Adrenal gland (tissue), 9 donors: ENCODE measurements at regions not wholly inside any gene's neighbourhood (a gene's known extent, or its start where the extent isn't known, plus 50 kb on each side); places are given as distances from the start of the nearest gene placed in this dataset.
A peak's percentile ranks its signal among the peaks of the same experiment; 100 is the strongest.

Experiments used
- DNase-seq, 7 donors: peaks; one replicate each; pipeline ENCODE4 v3.0.0-alpha.2; 2019 to 2020
- H3K27ac ChIP-seq, 5 donors: fragments of 200-600 bp; sonication (generic) in 4 of 5; 1 replicate in 3 of 5; 2 replicates in 2 of 5; pipeline versions ENCODE4 v1.5.1 to v1.8.0; 2016 to 2020; ENCODE audit warnings: mild to moderate bottlenecking in 1 of 5
- H3K27me3 ChIP-seq: fragments of 200-600 bp; 2 replicates; pipeline ENCODE4 v1.8.0; 2021
- H3K36me3 ChIP-seq, 2 donors: fragments of 200-600 bp; replicated peaks in 1 of 2; 1 replicate in 1 of 2; 2 replicates in 1 of 2; pipeline versions ENCODE4 v1.5.1 to v1.8.0; 2018 to 2022
- H3K4me1 ChIP-seq, 2 donors: fragments of 200-600 bp; replicated peaks in 1 of 2; 1 replicate in 1 of 2; 2 replicates in 1 of 2; pipeline versions ENCODE4 v1.5.1 to v1.8.0; 2018 to 2021
- H3K4me3 ChIP-seq, 4 donors: fragments of 200-600 bp; sonication (generic) in 3 of 4; one replicate each; pipeline ENCODE4 v1.5.1; 2016 to 2018
- H3K9me3 ChIP-seq, 3 donors: fragments of 200-600 bp; sonication (generic) in 1 of 3; replicated peaks in 1 of 3; 1 replicate in 2 of 3; 2 replicates in 1 of 3; pipeline versions ENCODE4 v1.5.1 to v1.8.0; 2016 to 2021
- CTCF ChIP-seq, 6 experiments: fragments of 450-650 bp in 4 of 6; fragments of 200-600 bp in 2 of 6; sonication (generic) in 1 of 6; IDR thresholded peaks; 1 replicate in 5 of 6; 2 replicates in 1 of 6; pipeline versions ENCODE4 v1.5.1 to v1.8.0; 2016 to 2021; ENCODE audit warnings: antibody characterized with exemption in 6 of 6, mild to moderate bottlenecking in 2 of 6, moderate library complexity in 1 of 6
- POLR2A ChIP-seq, 2 donors: fragments of 450-650 bp; IDR thresholded peaks; one replicate each; pipeline ENCODE4 v1.6.1; 2017; ENCODE audit warnings: antibody characterized with exemption in 2 of 2, mild to moderate bottlenecking in 2 of 2, moderate library complexity in 1 of 2
- WGBS, 4 donors: extraction: QIAGEN DNeasy Blood & Tissue Kit in 2 of 4; methylation state at CpG; one replicate each; pipeline versions ENCODE4 v1.1.5 to v1.1.7; 2013 to 2017; 5-methylcytosine and 5-hydroxymethylcytosine counted together
- intact Hi-C, 2 donors: fragments of 100-400 bp; cut with DNase I; formaldehyde crosslinking; loops; one replicate each; pipeline versions ENCODE4 v1.14.1 to v1.15.0; 2022 to 2023
- donor health status: healthy with polysubstance abuse.
- donor health status: Bipolar disorder and iron deficiency.
- donor health status: DM: yes; HTN: yes; CAD: no.
- donor health status: DM: no; HTN: no; CAD: no.
- donor health status: DM: no; HTN: no; CAD: no.

- Histone ChIP-seq H3K4me3 (no peak overlapping the region), H3K4me1 (no peaks in the 10 kb centered on the region), H3K9me3 (no peaks in the 10 kb centered on the region), H3K36me3 (no peaks in the 10 kb centered on the region), H3K27ac (no peak overlapping the region), H3K27me3 (no peaks in the 10 kb centered on the region)
- intact Hi-C loops = no loop called here
- TF ChIP-seq CTCF (IDR thresholded peaks at IDR 0.05) = no peak
- TF ChIP-seq POLR2A (IDR thresholded peaks at IDR 0.05) = no peak
- 71 to 80% (median 77%) methylated on average over 13 of the region's 13 CpGs for WGBS, 4 donors
- peak in 1 of 7 donors; percentile 44 for DNase-seq
Observed at GRCh38 chr6:170202416-170203135, 88.3 kb downstream of the DLL1 start.

- TF ChIP-seq CTCF (IDR thresholded peaks at IDR 0.05) (no peak), POLR2A (IDR thresholded peaks at IDR 0.05) (no peak)
- WGBS, 4 donors = 70 to 89% (median 85%) methylated on average over 5 to 8 of the region's 8 CpGs
- no peaks in the 10 kb centered on the region for H3K9me3 ChIP-seq
- H3K4me1 ChIP-seq = no peaks in the 10 kb centered on the region
- DNase-seq = peak in 1 of 7 donors; percentile 30
- no peak overlapping the region for H3K4me3 ChIP-seq
- intact Hi-C loops = no loop called here
- no peak overlapping the region for H3K27ac ChIP-seq
- no peaks in the 10 kb centered on the region for H3K36me3 ChIP-seq
- H3K27me3 ChIP-seq = no peaks in the 10 kb centered on the region
Observed at GRCh38 chr6:170201361-170201760, 89.5 kb downstream of the DLL1 start.

GRCh38 chr6:170200458-170200891 lies 90.4 kb downstream of the DLL1 start:
- Histone ChIP-seq H3K4me3 (no peak overlapping the region), H3K27ac (no peak overlapping the region), H3K9me3 (peaks cover 0 to 5% (median 0%) of the 10 kb centered on the region in 3 donors), H3K36me3 (no peaks in the 10 kb centered on the region), H3K27me3 (no peaks in the 10 kb centered on the region), H3K4me1 (no peaks in the 10 kb centered on the region)
- intact Hi-C loops = no loop called here
- DNase-seq = peak in 5 of 7 donors; percentile 27 to 62 (median 39)
- 49 to 61% (median 56%) methylated on average over 6 to 9 of the region's 9 CpGs for WGBS, 4 donors
- TF ChIP-seq POLR2A (IDR thresholded peaks at IDR 0.05) = no peak

GRCh38 chr6:170199716-170200115 lies 91.2 kb downstream of the DLL1 start:
- TF ChIP-seq CTCF (IDR thresholded peaks at IDR 0.05) = no peak
- no peak for TF ChIP-seq POLR2A (IDR thresholded peaks at IDR 0.05)
- 80 to 83% (median 81%) methylated on average over 6 of the region's 6 CpGs for WGBS, 4 donors
- Histone ChIP-seq H3K4me1 (no peaks in the 10 kb centered on the region), H3K4me3 (no peak overlapping the region), H3K27me3 (no peaks in the 10 kb centered on the region), H3K9me3 (peaks cover 0 to 5% (median 0%) of the 10 kb centered on the region in 3 donors), H3K36me3 (no peaks in the 10 kb centered on the region), H3K27ac (no peak overlapping the region)
- peak in 2 of 7 donors; percentile 8 to 18 for DNase-seq
- intact Hi-C loops = no loop called here

GRCh38 chr6:170198298-170198697 lies 92.6 kb downstream of the DLL1 start:
- no peaks in the 10 kb centered on the region for H3K4me1 ChIP-seq
- intact Hi-C loops = no loop called here
- TF ChIP-seq CTCF (IDR thresholded peaks at IDR 0.05) (no peak), POLR2A (IDR thresholded peaks at IDR 0.05) (no peak)
- DNase-seq = no peak
- no peaks in the 10 kb centered on the region for H3K27me3 ChIP-seq
- no peaks in the 10 kb centered on the region for H3K36me3 ChIP-seq
- 37 to 61% (median 52%) methylated on average over 2 of the region's 2 CpGs for WGBS, 4 donors
- H3K9me3 ChIP-seq = peaks cover 0 to 5% (median 0%) of the 10 kb centered on the region in 3 donors
- no peak overlapping the region for H3K27ac ChIP-seq
- H3K4me3 ChIP-seq = no peak overlapping the region
